ENCODE measurements at regions not wholly inside any gene's neighbourhood (a gene's known extent, or its start where the extent isn't known, plus 50 kb on each side); places are given as distances from the start of the nearest gene placed in this dataset.

DNA sequence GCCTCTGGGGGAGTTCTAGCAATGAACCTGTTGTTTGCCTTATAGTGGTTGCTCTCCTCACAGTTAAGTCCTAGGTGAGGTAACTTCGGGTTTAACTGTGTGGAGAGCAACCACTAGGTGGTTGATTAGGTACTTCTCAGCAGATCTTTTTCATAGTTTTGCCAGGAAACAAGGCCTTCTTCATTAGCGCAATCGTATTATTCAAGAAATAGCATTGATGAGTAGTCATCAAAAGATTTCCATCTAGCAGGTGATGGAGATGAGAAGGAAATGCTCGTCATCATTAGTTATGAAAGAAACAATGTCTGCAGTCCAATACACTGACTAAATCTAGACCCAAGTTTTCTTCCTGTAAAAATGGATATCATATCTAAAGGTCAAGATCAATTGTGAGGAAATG, 923.3 kb downstream of the AACS start (continued):
- TF ChIP-seq, protein P1, sequence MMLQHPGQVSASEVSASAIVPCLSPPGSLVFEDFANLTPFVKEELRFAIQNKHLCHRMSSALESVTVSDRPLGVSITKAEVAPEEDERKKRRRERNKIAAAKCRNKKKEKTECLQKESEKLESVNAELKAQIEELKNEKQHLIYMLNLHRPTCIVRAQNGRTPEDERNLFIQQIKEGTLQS (IDR thresholded peaks at IDR 0.05; ENCODE audit: insufficient read depth, low read depth, low read length), result no peak
- TF ChIP-seq, protein P2, sequence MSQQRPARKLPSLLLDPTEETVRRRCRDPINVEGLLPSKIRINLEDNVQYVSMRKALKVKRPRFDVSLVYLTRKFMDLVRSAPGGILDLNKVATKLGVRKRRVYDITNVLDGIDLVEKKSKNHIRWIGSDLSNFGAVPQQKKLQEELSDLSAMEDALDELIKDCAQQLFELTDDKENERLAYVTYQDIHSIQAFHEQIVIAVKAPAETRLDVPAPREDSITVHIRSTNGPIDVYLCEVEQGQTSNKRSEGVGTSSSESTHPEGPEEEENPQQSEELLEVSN (IDR thresholded peaks at IDR 0.05), result no peak
- TF ChIP-seq CREB1 (IDR thresholded peaks at IDR 0.05), result no peak
- no peak for TF ChIP-seq YY1 (IDR thresholded peaks at IDR 0.05; ENCODE audit: low read depth, low read length)
